Loucy (cell line): ENCODE measurements at regions not wholly inside any gene's neighbourhood (a gene's known extent, or its start where the extent isn't known, plus 50 kb on each side); places are given as distances from the start of the nearest gene placed in this dataset.

Experiments
- H2AFZ ChIP-seq: fragments of 200-600 bp; sonication (generic); 2 replicates; pipeline ENCODE4 v1.6.0; 2016; ENCODE audit warnings: antibody characterized with exemption, mild to moderate bottlenecking, low read length, moderate library complexity
- H3F3A ChIP-seq: fragments of 200-600 bp; 2 replicates; pipeline ENCODE4 v1.6.0; 2016; ENCODE audit warnings: antibody characterized with exemption, low read depth, mild to moderate bottlenecking
- H3K27me3 ChIP-seq: fragments of 200-600 bp; sonication (generic); 2 replicates; pipeline ENCODE4 v1.6.1; 2014; ENCODE audit warnings: low read length, mild to moderate bottlenecking; ENCODE audit not compliant: insufficient read depth, poor library complexity, severe bottlenecking
- H3K36me3 ChIP-seq: fragments of 200-600 bp; sonication (generic); 2 replicates; pipeline ENCODE4 v1.6.1; 2016; ENCODE audit warnings: low read length; ENCODE audit not compliant: insufficient read depth
- H3K4me1 ChIP-seq: fragments of 200-600 bp; sonication (generic); 2 replicates; pipeline ENCODE4 v1.5.1; 2014; ENCODE audit warnings: low read length, mild to moderate bottlenecking; ENCODE audit not compliant: insufficient read depth, poor library complexity, severe bottlenecking
- H3K4me2 ChIP-seq: fragments of 200-600 bp; sonication (generic); 2 replicates; pipeline ENCODE4 v1.6.0; 2014; ENCODE audit warnings: antibody characterized with exemption, low read length, low read depth, mild to moderate bottlenecking; ENCODE audit not compliant: poor library complexity, severe bottlenecking
- H3K4me3 ChIP-seq: fragments of 200-600 bp; sonication (generic); 2 replicates; pipeline ENCODE4 v1.5.1; 2014; ENCODE audit warnings: low read length, mild to moderate bottlenecking, mixed read lengths; ENCODE audit not compliant: poor library complexity, severe bottlenecking
- H3K79me2 ChIP-seq: fragments of 200-600 bp; sonication (generic); 2 replicates; pipeline ENCODE4 v1.6.1; 2014; ENCODE audit warnings: low read length; ENCODE audit not compliant: insufficient read depth
- H3K9ac ChIP-seq: fragments of 200-600 bp; sonication (generic); 2 replicates; pipeline ENCODE4 v1.6.0; 2014; ENCODE audit warnings: mild to moderate bottlenecking, low read depth, low read length, moderate library complexity; ENCODE audit not compliant: poor library complexity, severe bottlenecking
- H3K9me2 ChIP-seq: fragments of 200-600 bp; sonication (generic); replicated peaks from 2 replicates; pipeline ENCODE4 v1.6.1; 2016; ENCODE audit warnings: low read depth, low read length, mixed read lengths
- H3K9me3 ChIP-seq: fragments of 200-600 bp; sonication (generic); 2 replicates; pipeline ENCODE4 v1.6.1; 2014; ENCODE audit warnings: mild to moderate bottlenecking, antibody characterized with exemption, low read length, low read depth; ENCODE audit not compliant: insufficient read depth
- H4K20me1 ChIP-seq: fragments of 200-600 bp; sonication (generic); 2 replicates; pipeline ENCODE4 v1.6.0; 2014; ENCODE audit warnings: antibody characterized with exemption, low read length, mild to moderate bottlenecking; ENCODE audit not compliant: insufficient read depth, poor library complexity, severe bottlenecking
- EZH2phosphoT487 ChIP-seq: fragments of 200-600 bp; IDR thresholded peaks from 2 replicates; pipeline ENCODE4 v1.6.1; 2018; ENCODE audit warnings: antibody characterized with exemption, mild to moderate bottlenecking, moderate library complexity, borderline replicate concordance
- TF ChIP-seq, protein P1 (sequence below): fragments of 200-600 bp; sonication (generic); conservative IDR thresholded peaks from 2 replicates; pipeline ENCODE4 v1.5.1; 2014; ENCODE audit warnings: mild to moderate bottlenecking, antibody characterized with exemption, low read length

DNA sequence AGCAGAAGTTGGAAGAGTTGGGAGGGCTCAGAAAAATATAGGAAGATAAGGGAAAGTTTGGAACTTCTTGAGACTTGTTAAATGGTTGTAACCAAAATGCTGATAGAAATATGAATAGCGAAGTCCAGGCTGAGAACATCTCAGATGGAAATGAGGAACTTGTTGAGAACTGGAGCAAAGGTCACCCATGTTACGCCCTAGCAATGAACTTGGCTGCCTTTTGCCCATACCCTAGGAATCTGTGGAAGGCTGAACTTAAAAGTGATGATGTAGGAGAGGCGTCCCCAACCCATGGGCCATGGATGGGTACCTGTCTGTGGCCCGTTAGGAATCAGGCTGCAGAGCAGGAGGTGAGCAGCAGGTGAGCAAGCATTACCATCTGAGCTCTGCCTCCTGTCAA, 347.8 kb downstream of the ARL4A start:
- no peak for TF ChIP-seq EZH2phosphoT487
- TF ChIP-seq, protein P1, sequence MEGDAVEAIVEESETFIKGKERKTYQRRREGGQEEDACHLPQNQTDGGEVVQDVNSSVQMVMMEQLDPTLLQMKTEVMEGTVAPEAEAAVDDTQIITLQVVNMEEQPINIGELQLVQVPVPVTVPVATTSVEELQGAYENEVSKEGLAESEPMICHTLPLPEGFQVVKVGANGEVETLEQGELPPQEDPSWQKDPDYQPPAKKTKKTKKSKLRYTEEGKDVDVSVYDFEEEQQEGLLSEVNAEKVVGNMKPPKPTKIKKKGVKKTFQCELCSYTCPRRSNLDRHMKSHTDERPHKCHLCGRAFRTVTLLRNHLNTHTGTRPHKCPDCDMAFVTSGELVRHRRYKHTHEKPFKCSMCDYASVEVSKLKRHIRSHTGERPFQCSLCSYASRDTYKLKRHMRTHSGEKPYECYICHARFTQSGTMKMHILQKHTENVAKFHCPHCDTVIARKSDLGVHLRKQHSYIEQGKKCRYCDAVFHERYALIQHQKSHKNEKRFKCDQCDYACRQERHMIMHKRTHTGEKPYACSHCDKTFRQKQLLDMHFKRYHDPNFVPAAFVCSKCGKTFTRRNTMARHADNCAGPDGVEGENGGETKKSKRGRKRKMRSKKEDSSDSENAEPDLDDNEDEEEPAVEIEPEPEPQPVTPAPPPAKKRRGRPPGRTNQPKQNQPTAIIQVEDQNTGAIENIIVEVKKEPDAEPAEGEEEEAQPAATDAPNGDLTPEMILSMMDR, result no peak
- no peaks in the 10 kb centered on the region for H3F3A ChIP-seq
- no peak overlapping the region for H3K4me2 ChIP-seq

DNA sequence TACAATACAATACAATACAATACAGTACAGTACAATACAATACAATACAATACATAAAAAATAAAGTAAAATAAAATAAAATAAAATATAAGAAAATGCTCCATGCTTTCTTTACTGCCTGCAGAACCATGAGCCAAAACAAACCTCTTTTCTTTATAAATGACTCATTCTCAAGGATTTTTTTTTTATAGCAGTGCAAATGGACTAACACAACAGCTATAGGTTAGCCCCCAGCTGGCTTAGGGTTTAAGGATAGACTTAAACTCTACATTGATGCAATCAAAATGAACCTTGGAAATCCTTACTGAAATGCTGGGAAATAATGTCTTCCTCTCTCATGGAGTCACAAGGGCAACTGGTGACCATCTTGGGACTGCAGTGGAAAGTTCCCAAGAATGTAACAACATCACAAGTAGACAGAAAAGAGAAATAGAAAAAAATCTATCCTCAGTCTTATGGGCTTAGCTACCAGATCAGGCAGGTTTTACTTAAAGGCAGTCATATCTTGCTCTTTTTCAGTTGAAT, 348.9 kb downstream of the ARL4A start:
- Histone ChIP-seq H2AFZ (no peak overlapping the region), H3K4me2 (no peak overlapping the region), H3K79me2 (no peaks in the 10 kb centered on the region), H3K9ac (no peak overlapping the region), H3K9me2 (no peaks in the 10 kb centered on the region), H3K9me3 (no peaks in the 10 kb centered on the region), H4K20me1 (no peaks in the 10 kb centered on the region), H3F3A (no peaks in the 10 kb centered on the region), H3K36me3 (no peaks in the 10 kb centered on the region), H3K4me1 (no peaks in the 10 kb centered on the region), H3K27me3 (no peaks in the 10 kb centered on the region), H3K4me3 (no peak overlapping the region)
- TF ChIP-seq, protein P1, result no peak
- no peak for TF ChIP-seq EZH2phosphoT487

More for the DNA sequence above, 347.8 kb downstream of the ARL4A start:
- Histone ChIP-seq H4K20me1 (no peaks in the 10 kb centered on the region), H3K9me2 (no peaks in the 10 kb centered on the region), H3K4me1 (no peaks in the 10 kb centered on the region), H3K27me3 (no peaks in the 10 kb centered on the region), H3K36me3 (no peaks in the 10 kb centered on the region), H3K4me3 (no peak overlapping the region), H2AFZ (no peak overlapping the region), H3K9ac (no peak overlapping the region), H3K9me3 (no peaks in the 10 kb centered on the region), H3K79me2 (no peaks in the 10 kb centered on the region)

DNA sequence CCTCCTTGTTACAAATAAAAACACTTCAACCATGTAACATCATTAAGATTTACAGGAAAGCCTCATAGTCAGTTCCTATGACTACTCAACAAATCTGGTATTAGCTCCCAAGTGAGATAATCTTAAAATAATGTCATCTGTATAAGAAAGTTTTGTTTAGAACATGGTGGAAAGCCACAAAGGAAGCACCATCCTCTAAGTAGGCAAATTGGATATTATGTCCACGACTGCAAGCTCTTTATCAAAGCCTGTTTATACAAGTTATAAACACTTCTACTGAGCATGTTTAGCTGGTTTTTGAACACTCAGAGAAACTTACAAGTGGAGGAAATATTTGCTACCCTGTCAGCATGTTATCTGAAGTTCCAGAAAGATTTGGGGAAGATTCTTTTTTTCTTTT, 349.8 kb downstream of the ARL4A start:
- no peaks in the 10 kb centered on the region for H3K9me3 ChIP-seq
- no peaks in the 10 kb centered on the region for H3K27me3 ChIP-seq
- H3K9me2 ChIP-seq, result no peaks in the 10 kb centered on the region
- no peak overlapping the region for H2AFZ ChIP-seq
- H3K4me3 ChIP-seq, result no peak overlapping the region
- H3K9ac ChIP-seq, result no peak overlapping the region
- H3K4me1 ChIP-seq, result no peaks in the 10 kb centered on the region
- H4K20me1 ChIP-seq, result no peaks in the 10 kb centered on the region
- TF ChIP-seq, protein P1, result no peak
- TF ChIP-seq EZH2phosphoT487, result no peak
- H3K79me2 ChIP-seq, result no peaks in the 10 kb centered on the region
- H3K36me3 ChIP-seq, result no peaks in the 10 kb centered on the region
- H3K4me2 ChIP-seq, result no peak overlapping the region
- no peaks in the 10 kb centered on the region for H3F3A ChIP-seq
